SH-SY5Y (cell line): ENCODE measurements at regions not wholly inside any gene's neighbourhood (a gene's known extent, or its start where the extent isn't known, plus 50 kb on each side); places are given as distances from the start of the nearest gene placed in this dataset.

ENCODE experiments used
- GATA2 ChIP-seq: IDR thresholded peaks from 2 replicates; pipeline ENCODE4 v1.6.1; 2011; ENCODE audit warnings: mild to moderate bottlenecking, low read depth, low read length
- GATA3 ChIP-seq: IDR thresholded peaks from 2 replicates; pipeline ENCODE4 v1.6.1; 2011; ENCODE audit warnings: low read depth, mild to moderate bottlenecking, low read length, moderate library complexity

- TF ChIP-seq GATA3 (no peak), GATA2 (no peak)
Observed at GRCh38 chr10:89924261-89924660, 222.9 kb downstream of the KIF20B start.
